Activated CD4-positive, alpha-beta T cell treated with anti-CD3 and anti-CD28 coated beads for 48 hours (primary cell): ENCODE measurements at regions not wholly inside any gene's neighbourhood (a gene's known extent, or its start where the extent isn't known, plus 50 kb on each side); places are given as distances from the start of the nearest gene placed in this dataset.

Source experiments
- DNase-seq: peaks from one replicate; pipeline ENCODE4 v3.0.0-alpha.2; 2020

DNA sequence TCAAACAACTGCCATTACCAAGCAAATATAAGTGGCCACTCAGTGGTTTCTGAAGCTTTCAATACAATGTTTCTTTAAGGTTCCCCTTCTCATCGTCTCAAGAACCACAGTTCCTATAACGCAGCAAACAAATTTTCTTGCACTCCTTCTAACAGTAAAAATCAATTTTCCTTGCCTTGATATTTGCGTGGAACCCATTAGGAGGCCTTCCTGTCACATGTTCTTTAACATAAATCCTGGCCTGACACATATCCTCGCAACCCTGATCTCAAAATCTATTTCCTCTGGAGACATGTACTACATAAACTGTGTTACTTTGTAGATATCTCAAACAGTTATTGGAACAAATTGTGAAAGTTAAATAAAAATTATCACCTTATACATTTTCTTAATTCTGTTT, 65.9 kb upstream of the MANEA start:
- DNase-seq: no peak

DNA sequence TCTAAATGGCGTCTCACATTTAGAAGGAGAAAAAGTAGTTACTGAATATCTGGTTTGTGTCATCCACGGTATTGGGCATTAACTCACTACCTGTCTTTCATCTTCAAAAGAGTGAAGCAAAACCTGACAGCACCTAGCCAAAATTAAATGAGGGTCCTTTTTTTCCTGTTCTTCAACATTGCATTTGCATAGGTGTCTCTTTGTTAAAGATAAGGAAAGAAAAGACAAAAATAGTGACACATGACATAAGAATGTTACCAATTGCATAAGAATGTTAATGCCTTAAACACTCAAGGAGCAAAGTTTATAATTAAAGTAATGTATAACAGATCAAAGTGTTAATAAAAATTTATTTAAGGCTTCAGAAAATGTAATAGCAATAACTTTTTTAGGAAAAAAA, 61.4 kb upstream of the MANEA start:
- no peak for DNase-seq

DNA sequence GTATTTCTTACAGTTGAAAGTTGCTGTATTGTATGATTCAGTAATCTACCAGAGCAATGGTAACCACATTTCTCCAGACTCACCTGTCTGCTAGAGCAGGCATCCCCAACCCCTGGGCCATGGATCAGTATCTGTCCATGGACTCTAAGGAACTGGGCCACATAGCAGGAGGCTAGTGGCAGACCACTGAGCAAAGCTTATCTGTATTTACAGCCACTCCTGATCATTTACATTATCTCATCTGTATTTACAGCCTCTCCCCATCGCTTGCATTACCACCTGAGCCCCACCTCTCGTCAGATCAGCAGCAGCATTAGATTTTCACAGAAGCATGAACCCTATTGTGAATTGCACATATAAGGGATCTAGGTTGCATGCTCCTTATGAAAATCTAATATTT, 60.3 kb upstream of the MANEA start:
- no peak for DNase-seq

DNA sequence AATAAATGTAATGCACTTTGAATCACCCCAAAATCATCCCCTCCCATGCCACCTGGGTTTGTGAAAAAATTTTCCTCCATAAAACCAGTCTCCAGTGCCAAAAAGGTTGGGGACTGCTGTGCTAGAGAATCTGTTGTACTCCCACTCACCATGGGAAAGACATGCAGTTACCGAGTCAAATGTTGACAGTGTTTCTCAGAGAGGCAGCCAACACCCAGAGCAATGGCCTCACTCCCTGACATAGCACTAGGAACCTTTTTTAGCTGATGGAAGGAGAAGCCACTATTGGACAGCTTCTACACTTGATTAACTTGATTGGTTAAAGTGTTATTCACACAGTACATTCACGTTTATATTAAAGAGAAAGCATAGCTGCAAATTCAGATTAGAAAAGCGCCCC, 59.8 kb upstream of the MANEA start:
- no peak for DNase-seq

DNA sequence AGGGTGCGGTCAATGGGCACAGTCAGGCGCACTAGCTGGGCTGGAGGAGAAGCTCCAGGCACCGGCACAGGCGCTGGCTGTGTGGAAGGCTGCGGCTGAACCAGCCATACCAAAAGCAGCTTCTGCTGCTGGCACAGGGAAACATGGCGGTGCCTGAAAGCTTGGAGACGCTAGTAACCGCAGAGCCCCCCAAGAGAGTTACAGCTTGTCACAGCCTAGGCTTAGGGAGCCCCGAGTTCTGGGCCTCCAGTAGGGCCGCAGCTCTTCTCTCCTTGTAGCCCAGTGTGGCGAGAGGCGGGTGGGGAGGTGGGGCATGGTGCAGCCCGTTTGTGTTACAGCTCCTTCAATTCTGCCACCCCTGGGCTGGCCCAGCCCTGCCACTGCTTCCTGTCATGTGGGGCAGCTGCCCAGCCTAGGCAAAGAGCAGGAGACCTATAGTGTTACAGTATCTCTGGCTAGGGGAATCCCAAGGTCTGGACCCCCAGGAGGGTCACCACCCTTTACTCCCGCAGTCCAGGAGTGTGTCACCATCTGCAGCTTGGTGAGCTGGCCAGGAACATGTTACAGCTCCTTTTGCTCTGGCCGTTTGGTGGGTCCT, 58.6 kb upstream of the MANEA start:
- DNase-seq: no peak

DNA sequence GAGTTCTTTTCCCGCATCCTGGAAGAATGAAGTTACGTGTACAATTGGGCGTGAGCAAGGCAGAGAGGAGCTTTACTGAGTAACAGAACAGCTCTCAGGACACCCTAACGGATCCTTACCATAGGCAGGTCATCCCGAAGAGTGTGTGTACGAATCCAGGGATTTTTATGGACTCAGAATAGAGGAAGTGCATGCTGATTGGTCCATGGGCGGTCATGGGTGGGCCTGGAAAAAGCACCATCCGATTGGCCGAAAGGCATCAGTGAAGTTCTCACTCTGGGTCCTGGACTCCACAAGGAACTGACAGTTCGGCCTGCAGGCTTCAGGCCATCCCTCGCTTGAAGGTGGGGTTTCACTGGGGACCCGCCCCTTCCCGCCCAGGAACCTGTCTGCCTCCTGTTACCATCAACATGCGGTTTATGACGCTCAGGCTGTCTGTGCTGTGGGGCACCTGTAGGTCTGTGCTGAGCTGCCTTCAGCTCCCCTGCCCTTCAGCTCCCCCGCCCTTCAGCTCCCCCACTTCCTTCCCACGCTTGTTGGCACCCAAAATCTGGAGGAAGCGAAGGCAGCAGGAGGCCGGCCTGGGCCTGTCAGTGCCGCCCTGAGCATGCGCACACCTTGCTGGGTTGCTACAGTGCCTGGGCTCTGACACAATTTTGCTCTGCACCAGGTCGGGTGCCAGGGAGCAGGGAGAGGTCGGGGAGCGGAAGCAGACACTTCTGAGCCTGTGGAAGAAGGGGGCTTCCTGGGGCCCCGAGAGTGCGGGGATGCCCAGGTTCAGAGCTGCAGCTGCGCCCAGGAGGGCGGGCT, 57.9 kb upstream of the MANEA start:
- no peak for DNase-seq

DNA sequence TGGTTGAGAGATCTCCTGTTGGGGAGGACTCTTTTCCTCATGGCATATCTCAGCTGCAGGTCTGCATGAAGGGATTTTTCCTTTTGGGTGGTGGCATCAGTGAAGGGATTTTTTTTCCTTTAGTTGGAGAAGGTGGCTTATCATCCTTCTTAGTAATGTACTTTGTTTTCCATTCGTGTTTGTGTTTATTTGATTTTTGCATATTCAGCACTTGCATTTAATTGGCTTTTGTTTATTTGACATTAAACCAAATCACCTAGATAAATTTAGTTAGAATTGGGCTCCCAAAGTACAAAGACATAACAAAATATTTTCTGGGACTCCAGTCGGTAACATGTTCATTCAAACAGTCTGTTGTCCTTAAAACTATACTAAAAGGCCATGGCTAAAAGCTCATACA, 56.2 kb upstream of the MANEA start:
- DNase-seq: no peak
